Stimulated activated naive CD8-positive, alpha-beta T cell treated with anti-CD3 and anti-CD28 coated beads, Interleukin-15, Interleukin-2, amounts not matched to agents 100 ng/mL and 50 ng/mL, for 24 hours (primary cell): ENCODE measurements at regions not wholly inside any gene's neighbourhood (a gene's known extent, or its start where the extent isn't known, plus 50 kb on each side); places are given as distances from the start of the nearest gene placed in this dataset.
"Not testable (repeated sequence)": the region's sequence is repeated elsewhere in the genome, so short reads cannot be mapped to it uniquely, and the experiment has no call there.

ENCODE experiments used
- H3K27ac Mint-ChIP-seq: one replicate; pipeline ENCODE4 v1.8.0; 2021; ENCODE audit warnings: mild to moderate bottlenecking, mixed read lengths
- H3K27me3 Mint-ChIP-seq: one replicate; pipeline ENCODE4 v1.8.0; 2021; ENCODE audit warnings: mixed read lengths
- H3K36me3 Mint-ChIP-seq: one replicate; pipeline ENCODE4 v1.8.0; 2021; ENCODE audit warnings: low read depth, mixed read lengths
- H3K4me1 Mint-ChIP-seq: one replicate; pipeline ENCODE4 v1.8.0; 2021; ENCODE audit warnings: low read depth, mixed read lengths
- H3K4me3 Mint-ChIP-seq: one replicate; pipeline ENCODE4 v1.8.0; 2021; ENCODE audit warnings: mild to moderate bottlenecking, mixed read lengths
- H3K9me3 Mint-ChIP-seq: one replicate; pipeline ENCODE4 v1.8.0; 2021; ENCODE audit warnings: mixed read lengths

DNA sequence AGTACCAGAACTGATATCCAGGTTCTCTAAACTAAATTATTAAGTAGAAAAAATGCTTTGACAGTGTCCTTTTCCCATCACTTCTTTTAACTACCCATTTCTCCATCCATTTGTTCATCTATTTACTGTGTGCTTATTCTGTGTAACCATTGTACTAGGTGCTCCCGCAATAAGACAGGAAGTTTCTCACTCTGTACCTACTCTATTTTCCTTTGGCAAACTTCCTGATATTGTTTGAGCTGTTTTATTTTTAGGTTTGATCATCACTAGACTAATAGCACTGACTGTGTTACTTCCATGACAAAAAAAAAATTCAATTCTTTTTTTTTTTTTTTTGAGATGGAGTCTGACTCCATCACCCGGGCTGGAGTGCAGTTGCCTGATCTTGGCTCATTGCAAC, 102.5 kb upstream of the CASK start:
- Mint-ChIP-seq H3K36me3 (no peaks in the 10 kb centered on the region), H3K4me1 (peaks cover 12% of the 10 kb centered on the region), H3K4me3 (no peak overlapping the region), H3K27me3 (no peaks in the 10 kb centered on the region), H3K27ac (no peak overlapping the region), H3K9me3 (peaks cover 3% of the 10 kb centered on the region)

DNA sequence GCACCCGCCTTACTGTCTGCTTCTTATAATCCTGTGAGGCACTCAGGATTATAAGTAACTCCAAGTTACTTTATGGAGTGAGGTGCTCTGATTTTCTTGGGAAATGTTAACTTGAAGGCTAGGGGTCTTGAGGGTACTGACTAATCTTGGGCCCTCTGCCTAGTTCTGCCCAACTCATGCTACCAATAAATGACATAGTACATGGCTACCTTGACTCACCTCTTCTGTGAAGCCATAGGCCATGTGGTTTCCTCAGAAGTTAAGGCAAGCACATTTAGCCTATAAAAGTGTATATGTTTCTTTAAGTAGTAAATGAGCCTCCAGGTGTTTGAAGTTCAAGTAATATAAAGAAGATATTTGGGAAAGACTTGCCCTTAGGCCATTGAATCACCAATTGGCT, 99.8 kb upstream of the CASK start:
- Mint-ChIP-seq H3K36me3 (no peaks in the 10 kb centered on the region), H3K4me3 (no peak overlapping the region), H3K27me3 (no peaks in the 10 kb centered on the region), H3K27ac (no peak overlapping the region), H3K9me3 (no peaks in the 10 kb centered on the region), H3K4me1 (peaks cover 20% of the 10 kb centered on the region)

DNA sequence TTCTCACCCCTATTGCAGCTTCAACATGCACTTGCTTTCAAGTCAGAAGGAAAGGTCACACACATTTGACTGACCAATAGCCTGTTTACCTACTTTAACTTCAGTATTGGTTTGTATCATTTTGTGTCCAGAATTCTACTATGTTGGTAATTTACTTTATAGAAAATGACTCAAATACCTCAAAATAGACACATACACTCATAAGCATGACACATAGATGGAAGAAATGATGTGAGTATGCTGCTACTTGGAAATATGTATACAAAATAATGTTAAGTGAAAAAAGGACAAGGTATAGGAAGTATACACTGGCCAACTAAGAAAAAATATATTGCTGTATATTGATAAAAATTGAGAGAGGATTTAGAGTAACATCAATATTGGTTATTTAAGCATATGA, 98.8 kb upstream of the CASK start:
- peaks cover 20% of the 10 kb centered on the region for H3K4me1 Mint-ChIP-seq

DNA sequence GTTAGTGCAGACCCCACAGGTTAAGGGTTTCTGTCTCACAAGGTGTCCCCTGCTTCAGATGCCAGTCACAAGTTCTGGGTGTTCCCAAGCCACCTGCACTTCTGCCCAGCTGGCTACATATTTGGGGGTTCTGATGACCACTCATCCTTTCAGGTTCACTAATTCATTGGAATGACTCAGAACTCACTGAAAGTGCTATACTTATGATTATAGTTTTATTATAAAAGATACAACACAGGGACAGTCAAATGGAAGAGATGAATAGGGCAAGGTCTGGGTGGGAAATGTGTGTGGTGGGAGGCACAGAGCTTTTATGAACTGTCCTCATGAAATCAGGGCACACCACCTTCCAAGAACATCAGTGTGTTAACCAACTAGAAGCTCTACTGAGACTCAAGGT, 97.7 kb upstream of the CASK start:
- Mint-ChIP-seq H3K27me3 (no peaks in the 10 kb centered on the region), H3K27ac (no peak overlapping the region), H3K4me3 (no peak overlapping the region), H3K36me3 (no peaks in the 10 kb centered on the region), H3K4me1 (peaks cover 20% of the 10 kb centered on the region), H3K9me3 (no peaks in the 10 kb centered on the region)

More for the DNA sequence above, 98.8 kb upstream of the CASK start:
- H3K9me3 Mint-ChIP-seq, result no peaks in the 10 kb centered on the region
- no peaks in the 10 kb centered on the region for H3K27me3 Mint-ChIP-seq
- peak overlapping the region; percentile 49 for H3K27ac Mint-ChIP-seq
- H3K36me3 Mint-ChIP-seq, result no peaks in the 10 kb centered on the region
- no peak overlapping the region for H3K4me3 Mint-ChIP-seq

DNA sequence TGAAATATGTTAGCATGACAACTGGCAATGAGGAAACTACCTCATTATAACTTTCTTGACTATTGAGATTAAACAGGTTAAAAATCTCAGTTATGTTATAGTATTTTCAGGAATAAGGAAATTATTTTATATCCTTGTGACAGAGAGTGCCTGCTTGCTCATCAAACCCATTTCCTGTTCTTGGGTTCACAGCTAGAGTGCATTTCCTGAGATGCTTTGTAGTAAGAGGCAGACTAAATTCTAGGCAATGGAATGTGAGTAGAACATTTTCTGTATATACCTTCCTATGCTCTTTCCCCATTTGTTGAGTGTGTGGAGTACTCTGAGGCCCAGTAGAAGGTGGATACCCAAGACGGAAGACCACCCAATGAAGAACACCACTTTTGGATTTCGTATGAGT, 96.9 kb upstream of the CASK start:
- Mint-ChIP-seq H3K4me1 (peaks cover 20% of the 10 kb centered on the region), H3K9me3 (no peaks in the 10 kb centered on the region), H3K27ac (no peak overlapping the region), H3K36me3 (no peaks in the 10 kb centered on the region), H3K27me3 (no peaks in the 10 kb centered on the region), H3K4me3 (no peak overlapping the region)

DNA sequence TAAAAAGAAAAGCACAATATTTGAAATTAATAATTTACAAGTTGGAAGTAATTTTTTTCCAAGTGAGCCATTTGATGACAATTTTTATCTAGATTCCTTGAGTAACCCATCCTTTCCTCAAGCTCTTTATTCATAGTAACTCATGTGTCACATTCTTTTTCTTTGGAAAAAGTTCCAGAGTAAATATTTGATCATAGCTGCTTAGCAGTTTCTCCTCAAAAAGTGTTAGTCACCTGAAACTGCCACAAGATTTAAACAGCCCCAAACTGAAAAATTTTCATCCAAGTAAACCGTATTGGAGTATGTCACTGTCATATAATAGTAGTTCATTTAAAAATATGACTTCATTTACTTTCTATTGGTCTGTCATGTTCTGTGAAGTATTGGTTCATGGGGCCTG, 94.6 kb upstream of the CASK start:
- Mint-ChIP-seq H3K27me3 (no peaks in the 10 kb centered on the region), H3K4me3 (no peak overlapping the region), H3K36me3 (no peaks in the 10 kb centered on the region), H3K27ac (no peak overlapping the region), H3K4me1 (peaks cover 20% of the 10 kb centered on the region), H3K9me3 (no peaks in the 10 kb centered on the region)

DNA sequence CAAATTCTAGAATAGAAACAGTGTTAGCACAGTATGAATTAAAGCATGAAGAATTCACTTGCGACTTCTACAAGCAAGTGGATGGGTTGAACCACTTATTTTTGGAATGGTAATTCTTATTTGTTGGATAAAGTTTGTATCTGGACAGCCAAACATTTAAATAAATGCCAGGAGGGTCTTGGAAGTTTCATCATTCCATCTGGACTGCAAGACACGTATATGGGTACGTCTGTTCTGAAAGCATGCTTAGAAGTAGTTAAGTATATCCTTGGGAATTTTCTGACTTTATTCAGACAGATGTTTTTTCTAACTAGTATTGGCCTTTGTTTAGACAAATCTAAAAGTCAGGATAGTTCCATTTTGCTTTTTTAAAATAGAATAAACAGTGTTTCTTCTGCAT, 77.5 kb upstream of the CASK start:
- no peaks in the 10 kb centered on the region for H3K36me3 Mint-ChIP-seq
- no peaks in the 10 kb centered on the region for H3K4me1 Mint-ChIP-seq
- no peaks in the 10 kb centered on the region for H3K27me3 Mint-ChIP-seq
- H3K4me3 Mint-ChIP-seq, result no peak overlapping the region
- H3K9me3 Mint-ChIP-seq, result no peaks in the 10 kb centered on the region
- H3K27ac Mint-ChIP-seq, result no peak overlapping the region

DNA sequence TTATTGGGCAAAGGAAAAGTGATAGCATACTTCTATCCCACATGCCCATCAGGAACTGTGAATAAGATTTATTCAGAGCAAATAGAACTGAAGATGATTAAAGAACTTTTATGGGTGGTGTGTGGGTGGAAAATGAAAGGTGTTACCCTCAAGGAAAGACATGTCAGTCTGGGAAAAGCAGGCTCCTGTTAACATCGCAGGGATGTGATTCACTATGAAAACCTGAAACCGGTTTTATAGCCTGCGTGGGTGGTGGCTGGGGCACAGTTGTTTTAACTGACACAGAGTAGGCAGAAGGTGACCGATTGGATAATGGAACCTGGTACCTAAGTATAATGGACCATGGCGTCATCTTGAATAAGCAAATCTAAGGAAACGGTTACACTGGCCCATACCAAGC, 61.3 kb upstream of the CASK start:
- H3K4me3 Mint-ChIP-seq, result no peak overlapping the region
- no peak overlapping the region for H3K27ac Mint-ChIP-seq
- peaks cover 5% of the 10 kb centered on the region for H3K4me1 Mint-ChIP-seq
- H3K36me3 Mint-ChIP-seq, result no peaks in the 10 kb centered on the region
- no peaks in the 10 kb centered on the region for H3K27me3 Mint-ChIP-seq
- no peaks in the 10 kb centered on the region for H3K9me3 Mint-ChIP-seq

DNA sequence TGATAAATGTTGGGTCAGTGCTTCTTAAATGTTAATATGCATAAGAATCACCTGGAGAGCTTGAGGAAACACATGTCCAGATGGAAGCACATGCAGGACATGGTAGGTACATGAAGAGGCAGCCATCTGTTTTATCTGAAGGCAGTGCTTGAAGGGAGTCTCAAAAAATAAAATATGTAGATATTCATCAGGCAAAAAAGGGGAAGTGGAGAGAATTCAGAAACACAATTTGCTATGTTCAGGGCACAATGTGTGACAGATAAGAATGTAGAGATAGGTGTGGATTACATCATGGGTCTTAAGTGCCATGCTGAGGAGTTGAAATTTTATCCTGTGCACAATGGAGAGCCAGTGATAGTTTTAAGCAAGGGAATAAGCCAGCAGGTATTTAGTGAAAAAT, 59.6 kb upstream of the CASK start:
- Mint-ChIP-seq H3K27me3 (no peaks in the 10 kb centered on the region), H3K9me3 (no peaks in the 10 kb centered on the region), H3K4me3 (no peak overlapping the region), H3K36me3 (no peaks in the 10 kb centered on the region), H3K27ac (no peak overlapping the region), H3K4me1 (peaks cover 5% of the 10 kb centered on the region)

DNA sequence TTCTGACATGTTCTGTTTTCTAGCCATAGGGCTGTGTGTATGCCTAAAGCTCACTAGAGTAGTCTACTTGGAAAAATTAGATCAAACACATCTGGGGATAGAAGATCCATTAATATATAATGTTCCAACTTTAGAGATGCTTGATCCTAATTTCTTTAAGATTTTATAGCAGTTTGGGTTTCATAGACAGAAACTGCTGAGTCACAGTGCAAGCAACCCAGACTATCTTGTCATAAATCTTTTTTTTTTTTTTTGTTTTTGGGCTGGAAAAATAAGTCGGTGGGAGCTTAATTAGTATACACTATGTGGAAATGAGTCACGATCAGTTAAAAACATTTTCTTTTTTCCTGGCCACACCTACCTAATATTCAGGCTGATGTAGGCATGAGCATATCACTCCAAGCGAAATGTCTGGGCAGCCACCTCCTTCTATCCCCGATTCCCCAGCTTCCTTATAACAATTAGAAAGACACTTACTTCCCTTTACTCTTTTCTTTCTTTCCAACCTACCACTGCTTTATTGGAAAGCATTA, 58.2 kb upstream of the CASK start:
- H3K27ac Mint-ChIP-seq, result no peak overlapping the region
- H3K36me3 Mint-ChIP-seq, result no peaks in the 10 kb centered on the region
- no peak overlapping the region for H3K4me3 Mint-ChIP-seq
- H3K27me3 Mint-ChIP-seq, result no peaks in the 10 kb centered on the region
- H3K9me3 Mint-ChIP-seq, result no peaks in the 10 kb centered on the region
- H3K4me1 Mint-ChIP-seq, result peaks cover 5% of the 10 kb centered on the region

DNA sequence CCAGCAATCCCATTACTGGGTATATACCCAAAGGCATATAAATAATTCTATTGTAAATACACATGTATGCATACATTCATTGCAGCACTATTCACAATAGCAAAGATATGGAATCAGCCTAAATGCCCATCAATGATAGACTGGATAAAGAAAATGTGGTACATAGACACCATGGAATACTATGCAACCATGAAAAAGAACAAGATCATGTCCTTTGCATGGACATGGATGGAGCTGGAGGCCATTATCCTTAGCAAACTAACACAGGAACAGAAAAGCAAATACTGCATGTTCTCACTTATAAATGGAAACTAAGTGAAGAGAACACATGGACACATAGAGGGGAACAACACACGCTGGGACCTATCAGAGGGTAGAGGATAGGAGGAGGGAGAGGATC, 51.3 kb upstream of the CASK start:
- H3K27me3 Mint-ChIP-seq, H3K4me1 Mint-ChIP-seq, H3K4me3 Mint-ChIP-seq, H3K27ac Mint-ChIP-seq, H3K9me3 Mint-ChIP-seq, H3K36me3 Mint-ChIP-seq: not testable (repeated sequence)

DNA sequence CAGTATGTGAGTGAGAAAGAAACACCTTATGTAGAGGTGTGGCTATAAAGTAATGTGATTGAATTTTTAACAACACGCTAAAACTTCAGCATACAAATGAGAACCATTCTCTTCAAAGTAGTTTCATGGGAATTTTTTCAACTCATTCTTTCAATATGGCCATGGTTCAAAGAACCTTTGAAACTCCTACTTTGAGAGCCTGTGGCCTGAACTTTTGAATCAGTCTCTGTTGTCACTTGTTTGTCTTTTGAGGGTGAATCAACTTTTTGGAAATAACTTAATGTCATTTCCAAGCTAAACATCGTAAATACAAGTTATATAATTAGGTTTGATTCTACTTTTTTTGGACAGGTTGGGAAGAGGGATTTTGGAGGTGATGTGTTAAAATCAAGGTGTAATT, 49.9 kb upstream of the CASK start:
- Mint-ChIP-seq H3K9me3 (no peaks in the 10 kb centered on the region), H3K4me3 (no peak overlapping the region), H3K36me3 (no peaks in the 10 kb centered on the region), H3K27me3 (no peaks in the 10 kb centered on the region), H3K27ac (no peak overlapping the region), H3K4me1 (no peaks in the 10 kb centered on the region)
